Activated T-cell treated with anti-CD3 and anti-CD28 coated beads, Interleukin-2, amount 50 U/mL, for 24 hours (primary cell): ENCODE measurements at regions not wholly inside any gene's neighbourhood (a gene's known extent, or its start where the extent isn't known, plus 50 kb on each side); places are given as distances from the start of the nearest gene placed in this dataset.
"Not testable (repeated sequence)": the region's sequence is repeated elsewhere in the genome, so short reads cannot be mapped to it uniquely, and the experiment has no call there.

Experiments
- DNase-seq: peaks from one replicate; pipeline ENCODE4 v3.0.0-alpha.2; 2020
- H3K27ac Mint-ChIP-seq: 2 replicates; pipeline ENCODE4 v1.8.0; 2020; ENCODE audit warnings: mild to moderate bottlenecking, mixed read lengths
- H3K27me3 Mint-ChIP-seq: 2 replicates; pipeline ENCODE4 v1.8.0; 2020; ENCODE audit warnings: mixed read lengths
- H3K36me3 Mint-ChIP-seq: 2 replicates; pipeline ENCODE4 v1.8.0; 2020; ENCODE audit warnings: low read depth, mixed read lengths
- H3K4me1 Mint-ChIP-seq: 2 replicates; pipeline ENCODE4 v1.8.0; 2020; ENCODE audit warnings: low read depth, mixed read lengths
- H3K4me3 Mint-ChIP-seq: 2 replicates; pipeline ENCODE4 v1.8.0; 2020; ENCODE audit warnings: mild to moderate bottlenecking, moderate library complexity, mixed read lengths
- H3K9me3 Mint-ChIP-seq: 2 replicates; pipeline ENCODE4 v1.8.0; 2020; ENCODE audit warnings: mixed read lengths

- peaks cover 15% of the 10 kb centered on the region for H3K27me3 Mint-ChIP-seq
- no peaks in the 10 kb centered on the region for H3K36me3 Mint-ChIP-seq
- H3K4me1 Mint-ChIP-seq = no peaks in the 10 kb centered on the region
- no peak overlapping the region for H3K4me3 Mint-ChIP-seq
- H3K9me3 Mint-ChIP-seq = peaks cover 12% of the 10 kb centered on the region
- no peak for DNase-seq
- no peak overlapping the region for H3K27ac Mint-ChIP-seq
Observed at GRCh38 chr9:15070716-15071115, 160.5 kb upstream of the FREM1 start.

GRCh38 chr9:15069106-15069505, 158.9 kb upstream of the FREM1 start:
- no peak overlapping the region for H3K4me3 Mint-ChIP-seq
- H3K4me1 Mint-ChIP-seq = no peaks in the 10 kb centered on the region
- H3K9me3 Mint-ChIP-seq = peaks cover 3% of the 10 kb centered on the region
- peaks cover 17% of the 10 kb centered on the region for H3K27me3 Mint-ChIP-seq
- DNase-seq = no peak
- H3K27ac Mint-ChIP-seq = no peak overlapping the region
- no peaks in the 10 kb centered on the region for H3K36me3 Mint-ChIP-seq

DNA sequence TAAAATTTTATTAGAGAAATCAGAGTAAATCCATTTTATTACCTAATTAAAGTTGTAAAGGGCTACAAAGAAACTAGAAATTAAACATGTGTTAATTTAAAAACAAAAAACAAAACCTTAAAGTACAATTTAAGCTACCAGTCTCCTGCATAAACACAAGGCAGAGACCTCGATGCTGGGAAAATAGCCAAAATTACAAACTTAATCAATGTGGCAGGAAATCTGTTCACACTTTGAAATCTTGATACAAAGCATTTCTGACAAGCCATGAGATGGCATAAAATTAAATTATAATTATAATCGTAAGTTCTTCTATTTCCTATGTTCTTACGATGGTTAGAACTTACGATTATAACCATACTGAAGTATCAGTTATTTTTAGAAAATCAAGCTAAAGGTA, 158.0 kb upstream of the FREM1 start:
- Mint-ChIP-seq H3K27ac (no peak overlapping the region), H3K4me3 (no peak overlapping the region), H3K27me3 (peaks cover 20% of the 10 kb centered on the region), H3K4me1 (no peaks in the 10 kb centered on the region), H3K36me3 (no peaks in the 10 kb centered on the region), H3K9me3 (peaks cover 3% of the 10 kb centered on the region)
- no peak for DNase-seq

- Mint-ChIP-seq H3K4me3 (no peak overlapping the region), H3K27ac (no peak overlapping the region), H3K27me3 (peaks cover 13% of the 10 kb centered on the region), H3K36me3 (no peaks in the 10 kb centered on the region), H3K9me3 (no peaks in the 10 kb centered on the region), H3K4me1 (no peaks in the 10 kb centered on the region)
- no peak for DNase-seq
Observed at GRCh38 chr9:15059003-15059402, 148.8 kb upstream of the FREM1 start.

DNA sequence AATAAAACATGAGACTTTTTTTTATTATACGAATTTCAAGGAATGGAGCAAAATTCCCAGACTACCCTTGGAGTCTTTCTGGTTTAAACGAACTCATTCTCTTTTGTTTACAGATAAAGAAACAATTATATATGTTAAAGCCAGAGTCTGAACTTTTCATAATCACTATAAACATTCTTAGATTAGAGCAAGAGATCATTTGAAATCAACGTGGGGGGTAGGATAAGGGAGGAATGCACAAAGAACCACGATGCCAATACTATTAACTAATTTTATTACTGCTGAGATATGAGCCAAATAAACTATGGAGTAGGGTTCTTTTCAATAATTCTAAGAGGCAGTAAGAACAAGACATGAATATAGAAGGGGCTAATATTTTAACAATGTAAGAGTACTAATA, 148.0 kb upstream of the FREM1 start:
- Mint-ChIP-seq H3K4me1 (no peaks in the 10 kb centered on the region), H3K4me3 (no peak overlapping the region), H3K9me3 (no peaks in the 10 kb centered on the region), H3K27me3 (peaks cover 11% of the 10 kb centered on the region), H3K27ac (no peak overlapping the region), H3K36me3 (no peaks in the 10 kb centered on the region)
- no peak for DNase-seq

GRCh38 chr9:15055284-15055683, 145.1 kb upstream of the FREM1 start:
- not testable (repeated sequence) for H3K36me3 Mint-ChIP-seq, H3K9me3 Mint-ChIP-seq, H3K27me3 Mint-ChIP-seq, H3K27ac Mint-ChIP-seq, H3K4me3 Mint-ChIP-seq, DNase-seq, H3K4me1 Mint-ChIP-seq

DNA sequence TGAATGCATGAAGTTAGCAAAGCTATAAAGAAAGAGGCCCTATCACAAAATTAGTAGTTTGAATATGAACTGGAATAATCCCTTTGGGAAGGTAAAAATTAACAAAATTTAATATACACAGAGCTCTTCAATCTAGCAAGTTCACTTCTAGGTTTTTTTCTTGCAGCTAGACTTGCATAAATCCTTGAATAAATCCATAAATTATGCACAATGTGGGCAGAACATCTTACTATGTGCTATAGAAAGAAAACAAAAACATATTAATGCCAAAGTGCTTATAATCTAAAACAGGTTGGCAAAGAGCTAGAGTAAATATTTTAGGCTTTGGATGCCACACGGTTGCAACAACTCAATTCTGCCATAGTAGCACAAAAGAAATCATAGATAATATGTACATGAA, 138.5 kb upstream of the FREM1 start:
- no peaks in the 10 kb centered on the region for H3K27me3 Mint-ChIP-seq
- DNase-seq = no peak
- H3K27ac Mint-ChIP-seq = no peak overlapping the region
- H3K36me3 Mint-ChIP-seq = no peaks in the 10 kb centered on the region
- H3K9me3 Mint-ChIP-seq = no peaks in the 10 kb centered on the region
- H3K4me3 Mint-ChIP-seq = no peak overlapping the region
- no peaks in the 10 kb centered on the region for H3K4me1 Mint-ChIP-seq

GRCh38 chr9:15047028-15047551, 136.9 kb upstream of the FREM1 start:
- Mint-ChIP-seq H3K27me3 (no peaks in the 10 kb centered on the region), H3K4me1 (no peaks in the 10 kb centered on the region), H3K27ac (no peak overlapping the region), H3K9me3 (no peaks in the 10 kb centered on the region), H3K4me3 (no peak overlapping the region), H3K36me3 (no peaks in the 10 kb centered on the region)
- DNase-seq = no peak

DNA sequence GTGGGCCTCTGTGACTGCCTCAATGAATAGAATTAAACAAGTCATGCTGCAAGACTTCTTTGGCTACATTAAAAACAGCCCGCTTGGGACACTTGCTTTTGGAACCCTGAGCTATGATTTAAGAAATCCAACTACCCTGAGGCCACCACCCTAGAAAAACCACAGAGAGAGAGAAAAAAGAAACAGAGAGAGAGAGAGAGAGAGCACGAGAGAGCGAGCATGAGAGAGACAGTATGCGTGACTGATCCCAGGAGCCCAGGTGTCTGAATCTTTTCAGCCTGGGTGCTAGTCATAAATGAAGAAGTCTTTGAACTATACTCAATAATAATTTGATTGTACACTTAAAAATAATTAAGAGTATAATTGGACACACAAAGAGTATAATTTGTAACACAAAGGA, 123.1 kb upstream of the FREM1 start:
- H3K4me3 Mint-ChIP-seq = no peak overlapping the region
- H3K9me3 Mint-ChIP-seq = no peaks in the 10 kb centered on the region
- DNase-seq = no peak
- peaks cover 3% of the 10 kb centered on the region for H3K27me3 Mint-ChIP-seq
- H3K27ac Mint-ChIP-seq = no peak overlapping the region
- H3K4me1 Mint-ChIP-seq = no peaks in the 10 kb centered on the region
- no peaks in the 10 kb centered on the region for H3K36me3 Mint-ChIP-seq

GRCh38 chr9:15032860-15033259, 122.6 kb upstream of the FREM1 start:
- H3K4me3 Mint-ChIP-seq = no peak overlapping the region
- peaks cover 4% of the 10 kb centered on the region for H3K27me3 Mint-ChIP-seq
- H3K36me3 Mint-ChIP-seq = no peaks in the 10 kb centered on the region
- H3K27ac Mint-ChIP-seq = no peak overlapping the region
- no peak for DNase-seq
- H3K9me3 Mint-ChIP-seq = no peaks in the 10 kb centered on the region
- H3K4me1 Mint-ChIP-seq = no peaks in the 10 kb centered on the region

GRCh38 chr9:15021146-15021545, 110.9 kb upstream of the FREM1 start:
- Mint-ChIP-seq H3K4me1 (no peaks in the 10 kb centered on the region), H3K36me3 (no peaks in the 10 kb centered on the region), H3K9me3 (peaks cover 5% of the 10 kb centered on the region), H3K4me3 (no peak overlapping the region), H3K27me3 (peaks cover 7% of the 10 kb centered on the region), H3K27ac (no peak overlapping the region)
- DNase-seq = no peak

GRCh38 chr9:15018096-15018637, 107.9 kb upstream of the FREM1 start:
- H3K9me3 Mint-ChIP-seq = no peaks in the 10 kb centered on the region
- no peaks in the 10 kb centered on the region for H3K27me3 Mint-ChIP-seq
- no peak for DNase-seq
- H3K27ac Mint-ChIP-seq = no peak overlapping the region
- no peak overlapping the region for H3K4me3 Mint-ChIP-seq
- H3K4me1 Mint-ChIP-seq = no peaks in the 10 kb centered on the region
- no peaks in the 10 kb centered on the region for H3K36me3 Mint-ChIP-seq

- Mint-ChIP-seq H3K9me3 (no peaks in the 10 kb centered on the region), H3K27me3 (peaks cover 3% of the 10 kb centered on the region), H3K36me3 (no peaks in the 10 kb centered on the region), H3K4me1 (peaks cover 9% of the 10 kb centered on the region), H3K4me3 (no peak overlapping the region), H3K27ac (no peak overlapping the region)
- no peak for DNase-seq
Observed at GRCh38 chr9:15010581-15010980, 100.4 kb upstream of the FREM1 start.

GRCh38 chr9:15007698-15008097, 97.5 kb upstream of the FREM1 start:
- H3K4me1 Mint-ChIP-seq = peaks cover 9% of the 10 kb centered on the region

DNA sequence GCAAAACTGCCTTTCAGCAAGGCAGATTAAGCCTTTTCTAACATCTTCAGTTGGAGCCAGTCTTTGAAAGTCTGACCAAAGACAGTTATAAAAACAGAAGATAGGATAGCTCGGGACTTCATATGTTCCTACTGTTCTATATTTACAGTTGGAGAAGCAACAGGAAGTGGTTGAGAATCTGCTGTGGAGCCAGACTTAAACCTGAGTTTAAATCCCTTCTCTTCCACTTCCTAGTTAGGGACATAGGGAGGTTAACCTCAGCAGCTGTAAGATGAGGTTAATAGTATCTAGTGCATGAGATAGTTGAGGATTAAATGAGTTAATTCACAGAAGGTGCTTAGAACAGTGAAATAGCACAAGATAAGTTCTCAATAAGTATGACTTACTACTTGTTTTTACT, 84.5 kb upstream of the FREM1 start:
- H3K4me3 Mint-ChIP-seq = no peak overlapping the region
- peaks cover 3% of the 10 kb centered on the region for H3K9me3 Mint-ChIP-seq
- DNase-seq = no peak
- peaks cover 27% of the 10 kb centered on the region for H3K4me1 Mint-ChIP-seq
- no peak overlapping the region for H3K27ac Mint-ChIP-seq
- H3K36me3 Mint-ChIP-seq = no peaks in the 10 kb centered on the region
- H3K27me3 Mint-ChIP-seq = peaks cover 3% of the 10 kb centered on the region

More at GRCh38 chr9:15007698-15008097, 97.5 kb upstream of the FREM1 start:
- Mint-ChIP-seq H3K27ac (no peak overlapping the region), H3K9me3 (no peaks in the 10 kb centered on the region), H3K27me3 (peaks cover 3% of the 10 kb centered on the region), H3K36me3 (no peaks in the 10 kb centered on the region), H3K4me3 (no peak overlapping the region)
- no peak for DNase-seq
